Epithelial cell of proximal tubule (primary cell): ENCODE measurements at regions not wholly inside any gene's neighbourhood (a gene's known extent, or its start where the extent isn't known, plus 50 kb on each side); places are given as distances from the start of the nearest gene placed in this dataset.

ENCODE experiments used
- DNase-seq: peaks from one replicate; pipeline ENCODE4 v3.0.0-alpha.2; 2011; ENCODE audit warnings: low read depth
- H3K4me3 ChIP-seq: 2 replicates; pipeline ENCODE4 v1.5.1; 2011; ENCODE audit warnings: low read depth, mild to moderate bottlenecking, low read length
- CTCF ChIP-seq: conservative IDR thresholded peaks from 2 replicates; pipeline ENCODE4 v1.5.1; 2012; ENCODE audit warnings: low read depth, mild to moderate bottlenecking, low read length

GRCh38 chr9:7237473-7238246, 479.9 kb downstream of the KDM4C start:
- no peak for DNase-seq
- no peak for TF ChIP-seq CTCF
- no peak overlapping the region for H3K4me3 ChIP-seq

GRCh38 chr9:7236186-7236585, 478.4 kb downstream of the KDM4C start:
- TF ChIP-seq CTCF = no peak

GRCh38 chr9:7234144-7234543, 476.4 kb downstream of the KDM4C start:
- H3K4me3 ChIP-seq = no peak overlapping the region
- DNase-seq = no peak
- peak; percentile 66 for TF ChIP-seq CTCF

More at GRCh38 chr9:7236186-7236585, 478.4 kb downstream of the KDM4C start:
- DNase-seq = no peak
- no peak overlapping the region for H3K4me3 ChIP-seq

- H3K4me3 ChIP-seq = no peak overlapping the region
- DNase-seq = no peak
- TF ChIP-seq CTCF = no peak
Measured at GRCh38 chr9:7229571-7229970, 471.8 kb downstream of the KDM4C start.

- DNase-seq = no peak
- H3K4me3 ChIP-seq = no peak overlapping the region
- no peak for TF ChIP-seq CTCF
Measured at GRCh38 chr9:7228726-7229125, 471.0 kb downstream of the KDM4C start.

GRCh38 chr9:7227951-7228350, 470.2 kb downstream of the KDM4C start:
- no peak overlapping the region for H3K4me3 ChIP-seq
- no peak for TF ChIP-seq CTCF
- no peak for DNase-seq
